ENCODE measurements at regions not wholly inside any gene's neighbourhood (a gene's known extent, or its start where the extent isn't known, plus 50 kb on each side); places are given as distances from the start of the nearest gene placed in this dataset.

DNA sequence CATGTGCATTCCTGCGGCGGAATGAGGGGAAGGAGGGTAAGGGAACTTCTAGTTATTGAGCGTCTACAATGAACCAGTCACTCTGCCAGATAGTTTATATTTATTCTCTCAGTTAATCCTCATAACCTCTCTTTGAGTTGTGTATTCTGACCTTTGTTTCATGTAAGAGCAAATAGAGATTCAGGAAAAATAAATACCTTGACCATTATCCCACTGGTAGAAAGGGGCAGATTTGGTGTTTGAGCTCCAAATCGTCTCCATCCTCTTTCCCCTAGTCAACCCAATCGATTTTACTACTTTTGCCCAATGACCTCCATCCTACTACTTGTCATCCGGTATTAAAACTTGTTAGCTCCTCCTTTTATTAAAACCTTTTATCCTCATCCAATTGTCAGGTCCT lies 157.1 kb upstream of the SESN3 start:
- in situ Hi-C loops (cut with MboI; ENCODE audit: low sequenced_read_pairs): no loop called here
- H4K8ac ChIP-seq (ENCODE audit: low read depth in 2 of 2, low read length in 2 of 2): no peak overlapping the region
- H3K9me1 ChIP-seq (ENCODE audit: insufficient read depth, low read length): no peaks in the 10 kb centered on the region
- H2BK5ac ChIP-seq (ENCODE audit: low read depth, low read length, poor library complexity, severe bottlenecking): no peak overlapping the region
- no peak overlapping the region for H2AFZ ChIP-seq (replicated peaks; ENCODE audit: low read length, poor library complexity)
- POLR2A ChIA-PET (ENCODE audit: unreplicated experiment): no interaction called here
- H3K56ac ChIP-seq (ENCODE audit: extremely low read depth, insufficient read depth, low read length): no peak overlapping the region
- no peak overlapping the region for H4K91ac ChIP-seq (ENCODE audit: insufficient read depth, low read depth, low read length)
- no peaks in the 10 kb centered on the region for H4K20me1 ChIP-seq (ENCODE audit: insufficient read depth, low read length)
- H3K14ac ChIP-seq (replicated peaks; ENCODE audit: low read depth, low read length): no peak overlapping the region
- H4K5ac ChIP-seq (ENCODE audit: low read depth, low read length): no peak overlapping the region
- CTCF ChIA-PET: interaction anchor here (0.6 to 1.1 kb wide), 2 partner anchors 18 to 330 kb away, joined by 3 read pairs; no protein-coding TSS in a partner anchor
- ATAC-seq (ENCODE audit: low read depth) (no peak), DNase-seq (no peak)
- no peaks in the 10 kb centered on the region for H3K36me3 ChIP-seq (ENCODE audit: control insufficient read depth, insufficient read depth, low read length)
- H3K23ac ChIP-seq (ENCODE audit: low read depth, low read length): no peak overlapping the region
- H3K27ac ChIP-seq (ENCODE audit: insufficient read depth, low read length): no peak overlapping the region
- H3K4me2 ChIP-seq (ENCODE audit: low read depth, low read length): no peak overlapping the region
- H3K9me3 ChIP-seq (ENCODE audit: control insufficient read depth, insufficient read depth, low read length): no peaks in the 10 kb centered on the region
- dilution Hi-C loops (cut with HindIII; ENCODE audit: low sequenced_read_pairs, unreplicated experiment): no loop called here
- no peak overlapping the region for H3K9ac ChIP-seq (ENCODE audit: low read depth, low read length)
- H3K18ac ChIP-seq (ENCODE audit: low read depth, low read length): no peak overlapping the region
- no peak overlapping the region for H2AK5ac ChIP-seq (ENCODE audit: low read depth, low read length)
- 50% methylated on average over 2 of the region's 6 CpGs; no CpG with 5 or more reads in 1 of the 2 experiments for WGBS, 2 experiments (ENCODE audit: extremely low coverage in 2 of 2, insufficient read length in 1 of 2)
- H3K27me3 ChIP-seq (ENCODE audit: control insufficient read depth, insufficient read depth, low read length): peaks cover 2% of the 10 kb centered on the region
- H2BK20ac ChIP-seq (ENCODE audit: low read depth, low read length): no peak overlapping the region
- no peak overlapping the region for H2BK15ac ChIP-seq (ENCODE audit: low read depth, low read length)
- intact Hi-C loops (cut with micrococcal nuclease): no loop called here
- no peak overlapping the region for H3K4me3 ChIP-seq (ENCODE audit: insufficient read depth, low read depth, low read length)
- no TSS peak for BruUV-seq (replicated peaks)
- H3K4me1 ChIP-seq (ENCODE audit: control insufficient read depth, insufficient read depth, low read length): no peaks in the 10 kb centered on the region
- no peak overlapping the region for H3K4ac ChIP-seq (ENCODE audit: low read depth, low read length)
- H2AK9ac ChIP-seq (replicated peaks; ENCODE audit: low read depth, low read length, poor library complexity): no peak overlapping the region
- no peaks in the 10 kb centered on the region for H3K79me1 ChIP-seq (ENCODE audit: low read depth in 1 of 2, low read length in 2 of 2)
- TF ChIP-seq RAD21 (IDR thresholded peaks at IDR 0.05; ENCODE audit: low read length) (no peak), NFE2L2 (IDR thresholded peaks at IDR 0.05; ENCODE audit: low read depth, low read length) (no peak), SMC3 (IDR thresholded peaks at IDR 0.05; ENCODE audit: low read depth, low read length) (no peak), RCOR1 (IDR thresholded peaks at IDR 0.05; ENCODE audit: insufficient replicate concordance, low read length) (no peak), MAZ (IDR thresholded peaks at IDR 0.05; ENCODE audit: borderline replicate concordance, low read depth, low read length) (no peak), POLR2A (IDR thresholded peaks at IDR 0.05; ENCODE audit: low read depth, low read length) (no peak), CHD1 (IDR thresholded peaks at IDR 0.05; ENCODE audit: low read depth, low read length) (no peak), RFX5 (IDR thresholded peaks at IDR 0.05; ENCODE audit: low read depth, low read length) (no peak), MXI1 (IDR thresholded peaks at IDR 0.05; ENCODE audit: borderline replicate concordance, low read depth, low read length) (no peak), BHLHE40 (IDR thresholded peaks at IDR 0.05; ENCODE audit: low read depth, low read length) (no peak), CEBPB (IDR thresholded peaks at IDR 0.05; ENCODE audit: low read depth, low read length) (no peak), FOS (IDR thresholded peaks at IDR 0.05; ENCODE audit: low read depth, low read length) (no peak)
- TF ChIP-seq, protein P1, sequence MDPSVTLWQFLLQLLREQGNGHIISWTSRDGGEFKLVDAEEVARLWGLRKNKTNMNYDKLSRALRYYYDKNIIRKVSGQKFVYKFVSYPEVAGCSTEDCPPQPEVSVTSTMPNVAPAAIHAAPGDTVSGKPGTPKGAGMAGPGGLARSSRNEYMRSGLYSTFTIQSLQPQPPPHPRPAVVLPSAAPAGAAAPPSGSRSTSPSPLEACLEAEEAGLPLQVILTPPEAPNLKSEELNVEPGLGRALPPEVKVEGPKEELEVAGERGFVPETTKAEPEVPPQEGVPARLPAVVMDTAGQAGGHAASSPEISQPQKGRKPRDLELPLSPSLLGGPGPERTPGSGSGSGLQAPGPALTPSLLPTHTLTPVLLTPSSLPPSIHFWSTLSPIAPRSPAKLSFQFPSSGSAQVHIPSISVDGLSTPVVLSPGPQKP (IDR thresholded peaks at IDR 0.05; ENCODE audit: borderline replicate concordance, low read depth, low read length): no peak
- TF ChIP-seq, protein P2, sequence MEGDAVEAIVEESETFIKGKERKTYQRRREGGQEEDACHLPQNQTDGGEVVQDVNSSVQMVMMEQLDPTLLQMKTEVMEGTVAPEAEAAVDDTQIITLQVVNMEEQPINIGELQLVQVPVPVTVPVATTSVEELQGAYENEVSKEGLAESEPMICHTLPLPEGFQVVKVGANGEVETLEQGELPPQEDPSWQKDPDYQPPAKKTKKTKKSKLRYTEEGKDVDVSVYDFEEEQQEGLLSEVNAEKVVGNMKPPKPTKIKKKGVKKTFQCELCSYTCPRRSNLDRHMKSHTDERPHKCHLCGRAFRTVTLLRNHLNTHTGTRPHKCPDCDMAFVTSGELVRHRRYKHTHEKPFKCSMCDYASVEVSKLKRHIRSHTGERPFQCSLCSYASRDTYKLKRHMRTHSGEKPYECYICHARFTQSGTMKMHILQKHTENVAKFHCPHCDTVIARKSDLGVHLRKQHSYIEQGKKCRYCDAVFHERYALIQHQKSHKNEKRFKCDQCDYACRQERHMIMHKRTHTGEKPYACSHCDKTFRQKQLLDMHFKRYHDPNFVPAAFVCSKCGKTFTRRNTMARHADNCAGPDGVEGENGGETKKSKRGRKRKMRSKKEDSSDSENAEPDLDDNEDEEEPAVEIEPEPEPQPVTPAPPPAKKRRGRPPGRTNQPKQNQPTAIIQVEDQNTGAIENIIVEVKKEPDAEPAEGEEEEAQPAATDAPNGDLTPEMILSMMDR (conservative IDR thresholded peaks at IDR 0.05; ENCODE audit: low read depth, low read length): no peak
- TF ChIP-seq, protein P3, sequence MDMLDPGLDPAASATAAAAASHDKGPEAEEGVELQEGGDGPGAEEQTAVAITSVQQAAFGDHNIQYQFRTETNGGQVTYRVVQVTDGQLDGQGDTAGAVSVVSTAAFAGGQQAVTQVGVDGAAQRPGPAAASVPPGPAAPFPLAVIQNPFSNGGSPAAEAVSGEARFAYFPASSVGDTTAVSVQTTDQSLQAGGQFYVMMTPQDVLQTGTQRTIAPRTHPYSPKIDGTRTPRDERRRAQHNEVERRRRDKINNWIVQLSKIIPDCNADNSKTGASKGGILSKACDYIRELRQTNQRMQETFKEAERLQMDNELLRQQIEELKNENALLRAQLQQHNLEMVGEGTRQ (IDR thresholded peaks at IDR 0.05; ENCODE audit: low read depth, low read length): no peak
- no peak overlapping the region for H2BK120ac ChIP-seq (ENCODE audit: low read depth, low read length)

Measured in IMR-90 (cell line).